CD4-positive, alpha-beta T cell treated with Interleukin-6 at 100 ng/mL for 8 hours (primary cell): ENCODE measurements at regions not wholly inside any gene's neighbourhood (a gene's known extent, or its start where the extent isn't known, plus 50 kb on each side); places are given as distances from the start of the nearest gene placed in this dataset.
"Not testable (repeated sequence)": the region's sequence is repeated elsewhere in the genome, so short reads cannot be mapped to it uniquely, and the experiment has no call there.

ENCODE experiments used
- DNase-seq: peaks from one replicate; pipeline ENCODE4 v3.0.0-alpha.2; 2020; ENCODE audit warnings: mixed read lengths, low spot score

GRCh38 chr9:28925157-28925556, 1351.9 kb upstream of the C9orf72 start:
- DNase-seq: no peak

GRCh38 chr9:28926306-28926705, 1353.0 kb upstream of the C9orf72 start:
- DNase-seq: no peak

GRCh38 chr9:28927691-28928090, 1354.4 kb upstream of the C9orf72 start:
- no peak for DNase-seq

GRCh38 chr9:28929433-28929832, 1356.2 kb upstream of the C9orf72 start:
- DNase-seq: no peak

GRCh38 chr9:28930766-28931165, 1357.5 kb upstream of the C9orf72 start:
- no peak for DNase-seq

GRCh38 chr9:28934111-28934510, 1360.8 kb upstream of the C9orf72 start:
- no peak for DNase-seq

GRCh38 chr9:28938981-28939380, 1365.7 kb upstream of the C9orf72 start:
- DNase-seq: no peak

- DNase-seq: no peak
Observed at GRCh38 chr9:28941856-28942255, 1368.6 kb upstream of the C9orf72 start.

- no peak for DNase-seq
Observed at GRCh38 chr9:28942941-28943340, 1369.7 kb upstream of the C9orf72 start.

GRCh38 chr9:28946648-28947047, 1373.4 kb upstream of the C9orf72 start:
- DNase-seq: no peak

- DNase-seq: no peak
Observed at GRCh38 chr9:28951945-28952344, 1378.7 kb upstream of the C9orf72 start.

GRCh38 chr9:28956116-28956880, 1383.0 kb upstream of the C9orf72 start:
- no peak for DNase-seq

GRCh38 chr9:28960602-28961001, 1387.3 kb upstream of the C9orf72 start:
- DNase-seq: no peak

- DNase-seq: no peak
Observed at GRCh38 chr9:28961623-28962022, 1388.3 kb upstream of the C9orf72 start.

- DNase-seq: no peak
Observed at GRCh38 chr9:28967226-28967625, 1393.9 kb upstream of the C9orf72 start.

- no peak for DNase-seq
Observed at GRCh38 chr9:28970241-28970654, 1397.0 kb upstream of the C9orf72 start.

- DNase-seq: no peak
Observed at GRCh38 chr9:28971881-28972280, 1398.6 kb upstream of the C9orf72 start.

GRCh38 chr9:28976250-28976649, 1403.0 kb upstream of the C9orf72 start:
- no peak for DNase-seq

- DNase-seq: no peak
Observed at GRCh38 chr9:28976684-28977083, 1403.4 kb upstream of the C9orf72 start.

- DNase-seq: no peak
Observed at GRCh38 chr9:28981129-28981528, 1407.8 kb upstream of the C9orf72 start.

- DNase-seq: no peak
Observed at GRCh38 chr9:28981711-28982110, 1408.4 kb upstream of the C9orf72 start.

GRCh38 chr9:28984016-28984415, 1410.7 kb upstream of the C9orf72 start:
- no peak for DNase-seq

- DNase-seq: not testable (repeated sequence)
Observed at GRCh38 chr9:28990009-28990408, 1416.7 kb upstream of the C9orf72 start.

- no peak for DNase-seq
Observed at GRCh38 chr9:28999057-28999456, 1425.8 kb upstream of the C9orf72 start.
